Hepatic stellate cell (primary cell): ENCODE measurements at regions not wholly inside any gene's neighbourhood (a gene's known extent, or its start where the extent isn't known, plus 50 kb on each side); places are given as distances from the start of the nearest gene placed in this dataset.
A peak's percentile ranks its signal among the peaks of the same experiment; 100 is the strongest.
"Not testable (repeated sequence)": the region's sequence is repeated elsewhere in the genome, so short reads cannot be mapped to it uniquely, and the experiment has no call there.

Experiments
- DNase-seq: peaks from one replicate; pipeline ENCODE4 v3.0.0; 2011; ENCODE audit warnings: low spot score

- DNase-seq = no peak
Observed at GRCh38 chr5:173423452-173424117, 95.4 kb upstream of the STC2 start.

- DNase-seq = no peak
Observed at GRCh38 chr5:173420108-173420507, 91.9 kb upstream of the STC2 start.

- no peak for DNase-seq
Observed at GRCh38 chr5:173413471-173413982, 85.3 kb upstream of the STC2 start.

GRCh38 chr5:173412566-173412965 lies 84.4 kb upstream of the STC2 start:
- peak; percentile 56 for DNase-seq

- DNase-seq = no peak
Observed at GRCh38 chr5:173411791-173412555, 83.8 kb upstream of the STC2 start.

GRCh38 chr5:173410459-173411233 lies 82.4 kb upstream of the STC2 start:
- DNase-seq = no peak

GRCh38 chr5:173408946-173409345 lies 80.7 kb upstream of the STC2 start:
- DNase-seq = no peak

- DNase-seq = no peak
Observed at GRCh38 chr5:173399851-173400250, 71.6 kb upstream of the STC2 start.

GRCh38 chr5:173397516-173397915 lies 69.3 kb upstream of the STC2 start:
- DNase-seq = no peak

- no peak for DNase-seq
Observed at GRCh38 chr5:173396311-173396993, 68.2 kb upstream of the STC2 start.

- DNase-seq = no peak
Observed at GRCh38 chr5:173395933-173396308, 67.7 kb upstream of the STC2 start.

GRCh38 chr5:173395257-173395932 lies 67.2 kb upstream of the STC2 start:
- peak; percentile 86 for DNase-seq

- no peak for DNase-seq
Observed at GRCh38 chr5:173394701-173395100, 66.5 kb upstream of the STC2 start.

GRCh38 chr5:173392172-173392571 lies 64.0 kb upstream of the STC2 start:
- DNase-seq = no peak

GRCh38 chr5:173391031-173391430 lies 62.8 kb upstream of the STC2 start:
- no peak for DNase-seq

- not testable (repeated sequence) for DNase-seq
Observed at GRCh38 chr5:173387293-173387692, 59.1 kb upstream of the STC2 start.

GRCh38 chr5:173385832-173386360 lies 57.7 kb upstream of the STC2 start:
- DNase-seq = no peak

- DNase-seq = no peak
Observed at GRCh38 chr5:173383711-173384110, 55.5 kb upstream of the STC2 start.

GRCh38 chr5:173378727-173379126 lies 50.5 kb upstream of the STC2 start:
- DNase-seq = no peak
